Rectal smooth muscle tissue (tissue), 1 donor: ENCODE measurements at regions not wholly inside any gene's neighbourhood (a gene's known extent, or its start where the extent isn't known, plus 50 kb on each side); places are given as distances from the start of the nearest gene placed in this dataset.

Experiments
- H3K27ac ChIP-seq: one replicate; pipeline ENCODE4 v1.7.0; 2013; ENCODE audit warnings: low read depth, low read length, inconsistent platforms
- H3K27me3 ChIP-seq: one replicate; pipeline ENCODE4 v1.7.0; 2013; ENCODE audit warnings: low read length; ENCODE audit not compliant: control insufficient read depth, insufficient read depth
- H3K36me3 ChIP-seq: one replicate; pipeline ENCODE4 v1.7.0; 2013; ENCODE audit warnings: low read length; ENCODE audit not compliant: control insufficient read depth, insufficient read depth
- H3K4me1 ChIP-seq: one replicate; pipeline ENCODE4 v1.7.0; 2013; ENCODE audit warnings: low read length; ENCODE audit not compliant: control insufficient read depth, insufficient read depth
- H3K4me3 ChIP-seq: one replicate; pipeline ENCODE4 v1.7.0; 2013; ENCODE audit warnings: low read length
- H3K9ac ChIP-seq: one replicate; pipeline ENCODE4 v1.7.0; 2013; ENCODE audit warnings: low read length

DNA sequence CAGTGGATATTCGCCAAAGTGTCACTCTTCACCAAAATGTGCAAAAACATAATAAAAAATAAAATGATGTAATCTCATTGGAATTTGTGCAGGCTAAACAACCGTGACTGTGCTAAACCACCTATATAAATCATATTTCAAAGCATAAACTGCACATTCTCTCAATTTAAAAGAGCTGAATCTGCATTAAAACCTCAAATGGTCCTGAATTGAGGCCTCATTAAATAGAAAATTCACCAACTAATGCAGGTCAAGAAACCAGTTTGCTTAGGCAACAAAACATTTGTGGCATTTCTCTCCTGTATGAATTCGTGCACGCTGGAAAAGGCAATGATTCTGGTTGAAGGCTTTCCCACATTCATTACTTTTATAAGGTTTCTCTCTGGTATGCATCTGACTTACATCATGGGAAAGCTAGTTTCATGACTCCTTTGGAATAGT is 80.1 kb upstream of the IFNG-AS1 start:
- Histone ChIP-seq H3K36me3 (no peaks in the 10 kb centered on the region), H3K27me3 (no peaks in the 10 kb centered on the region), H3K4me1 (peaks cover 14% of the 10 kb centered on the region), H3K4me3 (no peak overlapping the region), H3K9ac (no peak overlapping the region), H3K27ac (no peak overlapping the region)

- Histone ChIP-seq H3K4me1 (peaks cover 14% of the 10 kb centered on the region), H3K27ac (no peak overlapping the region), H3K9ac (no peak overlapping the region), H3K4me3 (no peak overlapping the region), H3K27me3 (no peaks in the 10 kb centered on the region), H3K36me3 (no peaks in the 10 kb centered on the region)
Measured at GRCh38 chr12:67909681-67910080, 79.6 kb upstream of the IFNG-AS1 start.

DNA sequence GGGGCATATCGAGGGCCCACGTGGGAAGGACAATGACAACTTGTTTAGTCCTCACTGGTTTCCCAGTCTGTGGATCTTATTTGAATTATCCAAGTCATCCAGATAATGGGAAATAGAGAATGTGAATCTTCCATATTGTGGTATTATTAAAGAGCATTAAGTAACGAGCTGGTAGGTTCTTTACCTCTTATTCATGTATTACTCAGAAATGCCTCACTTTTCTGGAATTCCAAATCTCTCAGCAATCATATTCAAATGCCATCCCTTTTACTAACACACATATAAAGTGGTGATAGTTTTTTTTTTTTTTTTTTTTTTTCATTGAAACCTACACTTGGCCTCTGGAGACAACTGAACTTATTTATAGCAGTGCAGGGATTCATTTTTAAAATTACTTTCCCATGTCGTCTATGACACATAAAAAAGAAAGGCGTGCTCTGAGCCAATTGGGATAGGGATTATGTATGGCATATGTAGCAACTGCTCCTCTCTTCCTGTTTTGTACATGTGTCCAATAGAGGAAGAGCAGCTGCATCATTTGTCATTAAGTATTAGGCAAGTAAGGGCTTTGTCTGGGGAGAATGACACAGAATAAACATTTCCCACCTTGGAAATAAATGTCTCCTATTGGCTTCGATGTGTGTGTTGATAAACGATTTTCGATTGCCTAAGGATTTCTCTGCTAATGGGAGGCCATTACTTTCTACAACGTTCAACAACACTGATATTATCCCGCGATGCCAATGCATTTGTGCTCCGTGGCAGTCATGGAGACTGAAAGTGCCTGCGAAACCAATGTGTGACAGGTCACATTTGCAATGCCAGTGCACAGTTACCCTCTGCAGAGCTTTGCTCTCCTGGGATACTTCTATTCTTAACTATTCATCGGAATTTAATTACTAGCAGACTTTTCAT is 78.6 kb upstream of the IFNG-AS1 start:
- Histone ChIP-seq H3K36me3 (no peaks in the 10 kb centered on the region), H3K27ac (no peak overlapping the region), H3K4me3 (no peak overlapping the region), H3K9ac (no peak overlapping the region), H3K27me3 (no peaks in the 10 kb centered on the region), H3K4me1 (peaks cover 14% of the 10 kb centered on the region)

DNA sequence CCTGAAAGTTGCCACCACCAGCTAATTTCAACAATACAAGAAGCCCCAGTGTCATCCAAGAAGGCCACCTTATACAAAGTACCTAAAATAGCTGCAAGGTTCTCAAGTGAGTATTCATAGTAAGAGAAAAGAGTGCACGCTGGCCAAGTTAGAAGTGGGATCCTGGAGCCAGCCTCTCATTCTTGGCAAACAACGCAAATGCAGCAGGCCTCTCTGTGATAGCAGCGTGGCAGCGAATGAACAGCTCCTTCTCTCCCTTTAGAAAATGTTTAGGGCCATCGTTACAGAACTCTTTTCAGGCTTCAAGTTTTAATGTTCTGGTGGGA is 78.0 kb upstream of the IFNG-AS1 start:
- Histone ChIP-seq H3K4me3 (no peak overlapping the region), H3K9ac (no peak overlapping the region), H3K27ac (no peak overlapping the region)

GRCh38 chr12:67911789-67912188 is 77.5 kb upstream of the IFNG-AS1 start:
- no peak overlapping the region for H3K27ac ChIP-seq
- no peaks in the 10 kb centered on the region for H3K27me3 ChIP-seq
- no peak overlapping the region for H3K4me3 ChIP-seq
- H3K4me1 ChIP-seq = peaks cover 14% of the 10 kb centered on the region
- no peak overlapping the region for H3K9ac ChIP-seq
- H3K36me3 ChIP-seq = no peaks in the 10 kb centered on the region

More for the DNA sequence above, 78.0 kb upstream of the IFNG-AS1 start:
- Histone ChIP-seq H3K36me3 (no peaks in the 10 kb centered on the region), H3K4me1 (peaks cover 14% of the 10 kb centered on the region), H3K27me3 (no peaks in the 10 kb centered on the region)

DNA sequence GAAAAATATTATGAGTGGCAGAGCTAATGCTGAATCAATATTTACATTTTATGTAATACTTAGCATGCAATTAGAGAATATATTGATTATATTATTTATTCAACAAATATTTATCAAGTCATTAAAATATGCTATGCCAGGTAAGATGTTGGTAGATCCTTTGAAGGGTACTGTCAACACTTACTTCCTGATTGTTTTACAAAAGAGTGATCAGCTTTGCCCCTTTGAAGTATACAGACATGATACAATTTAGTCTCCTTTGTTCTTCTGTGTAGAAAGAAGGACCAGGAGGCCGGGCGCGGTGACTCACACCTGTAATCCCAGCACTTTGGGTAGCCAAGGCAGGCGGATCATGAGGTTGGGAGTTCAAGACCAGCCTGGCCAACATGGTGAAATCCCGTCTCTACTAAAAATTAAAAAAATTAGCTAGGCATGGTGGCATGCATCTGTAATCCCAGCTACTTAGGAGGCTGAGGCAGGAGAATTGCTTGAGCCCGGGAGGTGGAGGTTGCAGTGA is 73.9 kb upstream of the IFNG-AS1 start:
- no peak overlapping the region for H3K9ac ChIP-seq
- H3K4me3 ChIP-seq = no peak overlapping the region
- H3K27ac ChIP-seq = no peak overlapping the region
- H3K27me3 ChIP-seq = no peaks in the 10 kb centered on the region
- H3K36me3 ChIP-seq = no peaks in the 10 kb centered on the region
- H3K4me1 ChIP-seq = peaks cover 9% of the 10 kb centered on the region

GRCh38 chr12:67916266-67916970 is 72.8 kb upstream of the IFNG-AS1 start:
- no peak overlapping the region for H3K27ac ChIP-seq
- peaks cover 4% of the 10 kb centered on the region for H3K4me1 ChIP-seq
- no peak overlapping the region for H3K9ac ChIP-seq
- H3K4me3 ChIP-seq = no peak overlapping the region
- no peaks in the 10 kb centered on the region for H3K36me3 ChIP-seq
- no peaks in the 10 kb centered on the region for H3K27me3 ChIP-seq

DNA sequence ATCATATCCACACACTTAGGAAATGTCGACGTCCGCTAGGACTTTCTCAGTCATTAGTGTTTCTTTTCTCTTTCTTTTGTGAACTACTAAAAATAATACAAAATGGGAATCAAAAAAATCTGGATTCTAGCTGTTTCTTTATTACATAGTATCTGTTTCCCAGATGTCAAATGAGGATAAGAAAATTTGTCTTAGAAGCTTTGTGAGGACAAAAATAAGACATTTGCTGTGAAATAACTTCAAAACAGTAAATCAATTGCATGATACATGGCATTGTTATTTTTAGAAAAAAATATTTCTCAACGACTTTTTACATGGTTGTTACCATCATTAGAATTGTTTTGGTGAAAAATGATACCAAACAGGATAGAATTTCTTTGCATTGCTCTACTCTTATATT is 71.4 kb upstream of the IFNG-AS1 start:
- Histone ChIP-seq H3K27ac (no peak overlapping the region), H3K4me3 (no peak overlapping the region), H3K4me1 (no peaks in the 10 kb centered on the region)

GRCh38 chr12:67918441-67918840 is 70.8 kb upstream of the IFNG-AS1 start:
- Histone ChIP-seq H3K4me1 (no peaks in the 10 kb centered on the region), H3K9ac (no peak overlapping the region), H3K36me3 (no peaks in the 10 kb centered on the region), H3K27ac (no peak overlapping the region), H3K27me3 (no peaks in the 10 kb centered on the region), H3K4me3 (no peak overlapping the region)

More for the DNA sequence above, 71.4 kb upstream of the IFNG-AS1 start:
- H3K9ac ChIP-seq = no peak overlapping the region
- no peaks in the 10 kb centered on the region for H3K27me3 ChIP-seq
- H3K36me3 ChIP-seq = no peaks in the 10 kb centered on the region

GRCh38 chr12:67919406-67919805 is 69.8 kb upstream of the IFNG-AS1 start:
- no peaks in the 10 kb centered on the region for H3K4me1 ChIP-seq
- H3K36me3 ChIP-seq = no peaks in the 10 kb centered on the region
- H3K4me3 ChIP-seq = no peak overlapping the region

GRCh38 chr12:67920413-67920812 is 68.8 kb upstream of the IFNG-AS1 start:
- Histone ChIP-seq H3K9ac (no peak overlapping the region), H3K4me3 (no peak overlapping the region), H3K27ac (no peak overlapping the region), H3K36me3 (no peaks in the 10 kb centered on the region), H3K4me1 (no peaks in the 10 kb centered on the region), H3K27me3 (no peaks in the 10 kb centered on the region)

More at GRCh38 chr12:67919406-67919805, 69.8 kb upstream of the IFNG-AS1 start:
- H3K9ac ChIP-seq = no peak overlapping the region
- no peak overlapping the region for H3K27ac ChIP-seq
- H3K27me3 ChIP-seq = no peaks in the 10 kb centered on the region

DNA sequence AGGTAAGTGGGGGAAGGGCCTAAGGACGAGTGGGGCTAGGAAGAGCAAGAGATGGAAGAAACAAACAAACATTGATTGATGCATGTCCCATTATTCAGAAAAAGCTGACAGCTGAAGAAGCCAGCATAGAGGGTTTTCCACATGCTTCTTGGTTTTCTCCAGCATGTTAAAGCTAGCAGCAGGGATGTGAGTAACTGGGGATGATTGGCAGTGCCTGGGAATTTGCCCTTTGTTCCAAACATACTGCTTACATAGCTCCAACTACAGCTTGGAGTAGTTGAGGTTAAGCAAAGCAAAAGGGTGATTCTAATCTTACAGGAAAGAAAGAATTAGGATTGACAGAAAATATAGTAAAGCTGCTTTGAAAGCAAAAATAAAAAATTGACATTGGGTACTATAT is 68.0 kb upstream of the IFNG-AS1 start:
- H3K36me3 ChIP-seq = no peaks in the 10 kb centered on the region
- H3K4me3 ChIP-seq = no peak overlapping the region
- H3K27me3 ChIP-seq = no peaks in the 10 kb centered on the region
- H3K27ac ChIP-seq = no peak overlapping the region
- H3K9ac ChIP-seq = no peak overlapping the region
- no peaks in the 10 kb centered on the region for H3K4me1 ChIP-seq
